ENCODE measurements at regions not wholly inside any gene's neighbourhood (a gene's known extent, or its start where the extent isn't known, plus 50 kb on each side); places are given as distances from the start of the nearest gene placed in this dataset.
"Not testable (repeated sequence)": the region's sequence is repeated elsewhere in the genome, so short reads cannot be mapped to it uniquely, and the experiment has no call there.

- H3K9me3 ChIP-seq (ENCODE audit: control insufficient read depth in 2 of 2, insufficient read depth in 1 of 2, low read depth in 1 of 2, low read length in 1 of 2), result no peaks in the 10 kb centered on the region
- H3K4me3 ChIP-seq (ENCODE audit: low read depth in 1 of 3, low read length in 3 of 3), result no peak overlapping the region
- no peaks in the 10 kb centered on the region for H3K36me3 ChIP-seq (ENCODE audit: control insufficient read depth in 3 of 3, insufficient read depth in 2 of 3, low read depth in 1 of 3, low read length in 3 of 3)
- 52 to 55% (median 54%) methylated on average over 4 of the region's 4 CpGs for WGBS, 3 donors
- FAIRE-seq, result no peak
- H3K27me3 ChIP-seq (ENCODE audit: control insufficient read depth in 3 of 3, insufficient read depth in 3 of 3, low read length in 3 of 3), result no peaks in the 10 kb centered on the region
- no peaks in the 10 kb centered on the region for H3K4me1 ChIP-seq (ENCODE audit: control insufficient read depth in 3 of 3, insufficient read depth in 2 of 3, low read depth in 1 of 3, low read length in 2 of 3)
- DNase-seq, result no peak
- H3K27ac ChIP-seq (ENCODE audit: low read depth in 1 of 3, low read length in 2 of 3), result no peak overlapping the region
Measured at GRCh38 chr13:89393758-89394304, 1722.7 kb downstream of the SLITRK5 start.

- no peak for DNase-seq
- H3K4me1 ChIP-seq (ENCODE audit: control insufficient read depth in 3 of 3, insufficient read depth in 2 of 3, low read depth in 1 of 3, low read length in 2 of 3), result no peaks in the 10 kb centered on the region
- no peak overlapping the region for H3K27ac ChIP-seq (ENCODE audit: low read depth in 1 of 3, low read length in 2 of 3)
- no peaks in the 10 kb centered on the region for H3K36me3 ChIP-seq (ENCODE audit: control insufficient read depth in 3 of 3, insufficient read depth in 2 of 3, low read depth in 1 of 3, low read length in 3 of 3)
- no peak for FAIRE-seq
- H3K4me3 ChIP-seq (ENCODE audit: low read depth in 1 of 3, low read length in 3 of 3), result no peak overlapping the region
- H3K9me3 ChIP-seq (ENCODE audit: control insufficient read depth in 2 of 2, insufficient read depth in 1 of 2, low read depth in 1 of 2, low read length in 1 of 2), result no peaks in the 10 kb centered on the region
- 32 to 39% (median 37%) methylated on average over 2 of the region's 2 CpGs for WGBS, 3 donors
- no peaks in the 10 kb centered on the region for H3K27me3 ChIP-seq (ENCODE audit: control insufficient read depth in 3 of 3, insufficient read depth in 3 of 3, low read length in 3 of 3)
Measured at GRCh38 chr13:89401264-89401675, 1730.1 kb downstream of the SLITRK5 start.

- no peak for DNase-seq
- no peaks in the 10 kb centered on the region for H3K9me3 ChIP-seq (ENCODE audit: control insufficient read depth in 2 of 2, insufficient read depth in 1 of 2, low read depth in 1 of 2, low read length in 1 of 2)
- no peaks in the 10 kb centered on the region for H3K4me1 ChIP-seq (ENCODE audit: control insufficient read depth in 3 of 3, insufficient read depth in 2 of 3, low read depth in 1 of 3, low read length in 2 of 3)
- 55 to 92% (median 68%) methylated on average over 1 of the region's 1 CpG for WGBS, 3 donors
- no peaks in the 10 kb centered on the region for H3K27me3 ChIP-seq (ENCODE audit: control insufficient read depth in 3 of 3, insufficient read depth in 3 of 3, low read length in 3 of 3)
- no peak overlapping the region for H3K27ac ChIP-seq (ENCODE audit: low read depth in 1 of 3, low read length in 2 of 3)
- no peaks in the 10 kb centered on the region for H3K36me3 ChIP-seq (ENCODE audit: control insufficient read depth in 3 of 3, insufficient read depth in 2 of 3, low read depth in 1 of 3, low read length in 3 of 3)
- H3K4me3 ChIP-seq (ENCODE audit: low read depth in 1 of 3, low read length in 3 of 3), result no peak overlapping the region
- no peak for FAIRE-seq
Measured at GRCh38 chr13:89402211-89402610, 1731.0 kb downstream of the SLITRK5 start.

- FAIRE-seq, result not testable (repeated sequence)
- WGBS, 3 donors, result 81 to 89% (median 88%) methylated on average over 6 of the region's 6 CpGs
Measured at GRCh38 chr13:89406096-89406495, 1734.9 kb downstream of the SLITRK5 start.

GRCh38 chr13:89407357-89407756 lies 1736.2 kb downstream of the SLITRK5 start:
- no peaks in the 10 kb centered on the region for H3K36me3 ChIP-seq (ENCODE audit: control insufficient read depth in 3 of 3, insufficient read depth in 2 of 3, low read depth in 1 of 3, low read length in 3 of 3)
- no peak overlapping the region for H3K27ac ChIP-seq (ENCODE audit: low read depth in 1 of 3, low read length in 2 of 3)
- FAIRE-seq (no peak), DNase-seq (no peak)
- no peaks in the 10 kb centered on the region for H3K27me3 ChIP-seq (ENCODE audit: control insufficient read depth in 3 of 3, insufficient read depth in 3 of 3, low read length in 3 of 3)
- H3K9me3 ChIP-seq (ENCODE audit: control insufficient read depth in 2 of 2, insufficient read depth in 1 of 2, low read depth in 1 of 2, low read length in 1 of 2), result no peaks in the 10 kb centered on the region
- no peaks in the 10 kb centered on the region for H3K4me1 ChIP-seq (ENCODE audit: control insufficient read depth in 3 of 3, insufficient read depth in 2 of 3, low read depth in 1 of 3, low read length in 2 of 3)
- WGBS, 3 donors, result 17 to 50% (median 25%) methylated on average over 4 of the region's 4 CpGs
- H3K4me3 ChIP-seq (ENCODE audit: low read depth in 1 of 3, low read length in 3 of 3), result no peak overlapping the region

More at GRCh38 chr13:89406096-89406495, 1734.9 kb downstream of the SLITRK5 start:
- not testable (repeated sequence) for H3K4me1 ChIP-seq (ENCODE audit: control insufficient read depth in 3 of 3, insufficient read depth in 2 of 3, low read depth in 1 of 3, low read length in 2 of 3); H3K27ac ChIP-seq (ENCODE audit: low read depth in 1 of 3, low read length in 2 of 3); H3K27me3 ChIP-seq (ENCODE audit: control insufficient read depth in 3 of 3, insufficient read depth in 3 of 3, low read length in 3 of 3); H3K9me3 ChIP-seq (ENCODE audit: control insufficient read depth in 2 of 2, insufficient read depth in 1 of 2, low read depth in 1 of 2, low read length in 1 of 2); H3K4me3 ChIP-seq (ENCODE audit: low read depth in 1 of 3, low read length in 3 of 3); H3K36me3 ChIP-seq (ENCODE audit: control insufficient read depth in 3 of 3, insufficient read depth in 2 of 3, low read depth in 1 of 3, low read length in 3 of 3); DNase-seq

- WGBS, 3 donors, result 55 to 77% (median 68%) methylated on average over 2 of the region's 2 CpGs
- H3K4me3 ChIP-seq (ENCODE audit: low read depth in 1 of 3, low read length in 3 of 3), result no peak overlapping the region
- H3K27me3 ChIP-seq (ENCODE audit: control insufficient read depth in 3 of 3, insufficient read depth in 3 of 3, low read length in 3 of 3), result no peaks in the 10 kb centered on the region
- no peaks in the 10 kb centered on the region for H3K36me3 ChIP-seq (ENCODE audit: control insufficient read depth in 3 of 3, insufficient read depth in 2 of 3, low read depth in 1 of 3, low read length in 3 of 3)
- no peak for DNase-seq
- H3K4me1 ChIP-seq (ENCODE audit: control insufficient read depth in 3 of 3, insufficient read depth in 2 of 3, low read depth in 1 of 3, low read length in 2 of 3), result no peaks in the 10 kb centered on the region
- no peak overlapping the region for H3K27ac ChIP-seq (ENCODE audit: low read depth in 1 of 3, low read length in 2 of 3)
- H3K9me3 ChIP-seq (ENCODE audit: control insufficient read depth in 2 of 2, insufficient read depth in 1 of 2, low read depth in 1 of 2, low read length in 1 of 2), result no peaks in the 10 kb centered on the region
- FAIRE-seq, result no peak
Measured at GRCh38 chr13:89432997-89433396, 1761.8 kb downstream of the SLITRK5 start.

- H3K4me3 ChIP-seq (ENCODE audit: low read depth in 1 of 3, low read length in 3 of 3); H3K4me1 ChIP-seq (ENCODE audit: control insufficient read depth in 3 of 3, insufficient read depth in 2 of 3, low read depth in 1 of 3, low read length in 2 of 3); H3K9me3 ChIP-seq (ENCODE audit: control insufficient read depth in 2 of 2, insufficient read depth in 1 of 2, low read depth in 1 of 2, low read length in 1 of 2); FAIRE-seq; H3K36me3 ChIP-seq (ENCODE audit: control insufficient read depth in 3 of 3, insufficient read depth in 2 of 3, low read depth in 1 of 3, low read length in 3 of 3); DNase-seq; H3K27me3 ChIP-seq (ENCODE audit: control insufficient read depth in 3 of 3, insufficient read depth in 3 of 3, low read length in 3 of 3); H3K27ac ChIP-seq (ENCODE audit: low read depth in 1 of 3, low read length in 2 of 3): not testable (repeated sequence)
- 78 to 90% (median 88%) methylated on average over 4 of the region's 4 CpGs for WGBS, 3 donors
Measured at GRCh38 chr13:89434624-89435023, 1763.5 kb downstream of the SLITRK5 start.

GRCh38 chr13:89454681-89455080 lies 1783.5 kb downstream of the SLITRK5 start:
- H3K27ac ChIP-seq (ENCODE audit: low read depth in 1 of 3, low read length in 2 of 3), result no peak overlapping the region
- no peak for FAIRE-seq
- H3K4me1 ChIP-seq (ENCODE audit: control insufficient read depth in 3 of 3, insufficient read depth in 2 of 3, low read depth in 1 of 3, low read length in 2 of 3), result no peaks in the 10 kb centered on the region

GRCh38 chr13:89455225-89455624 lies 1784.1 kb downstream of the SLITRK5 start:
- 75 to 86% (median 75%) methylated on average over 1 of the region's 1 CpG for WGBS, 3 donors
- H3K27me3 ChIP-seq (ENCODE audit: control insufficient read depth in 3 of 3, insufficient read depth in 3 of 3, low read length in 3 of 3), result no peaks in the 10 kb centered on the region

More at GRCh38 chr13:89454681-89455080, 1783.5 kb downstream of the SLITRK5 start:
- Histone ChIP-seq H3K4me3 (ENCODE audit: low read depth in 1 of 3, low read length in 3 of 3) (no peak overlapping the region), H3K36me3 (ENCODE audit: control insufficient read depth in 3 of 3, insufficient read depth in 2 of 3, low read depth in 1 of 3, low read length in 3 of 3) (no peaks in the 10 kb centered on the region), H3K27me3 (ENCODE audit: control insufficient read depth in 3 of 3, insufficient read depth in 3 of 3, low read length in 3 of 3) (no peaks in the 10 kb centered on the region), H3K9me3 (ENCODE audit: control insufficient read depth in 2 of 2, insufficient read depth in 1 of 2, low read depth in 1 of 2, low read length in 1 of 2) (no peaks in the 10 kb centered on the region)
- no peak for DNase-seq
- 32 to 38% (median 38%) methylated on average over 2 of the region's 2 CpGs for WGBS, 3 donors

More at GRCh38 chr13:89455225-89455624, 1784.1 kb downstream of the SLITRK5 start:
- Histone ChIP-seq H3K4me3 (ENCODE audit: low read depth in 1 of 3, low read length in 3 of 3) (no peak overlapping the region), H3K27ac (ENCODE audit: low read depth in 1 of 3, low read length in 2 of 3) (no peak overlapping the region), H3K4me1 (ENCODE audit: control insufficient read depth in 3 of 3, insufficient read depth in 2 of 3, low read depth in 1 of 3, low read length in 2 of 3) (no peaks in the 10 kb centered on the region), H3K36me3 (ENCODE audit: control insufficient read depth in 3 of 3, insufficient read depth in 2 of 3, low read depth in 1 of 3, low read length in 3 of 3) (no peaks in the 10 kb centered on the region), H3K9me3 (ENCODE audit: control insufficient read depth in 2 of 2, insufficient read depth in 1 of 2, low read depth in 1 of 2, low read length in 1 of 2) (no peaks in the 10 kb centered on the region)
- FAIRE-seq (no peak), DNase-seq (no peak)

Data from small intestine (tissue), 7 donors.